GM12878 (cell line): ENCODE measurements at regions not wholly inside any gene's neighbourhood (a gene's known extent, or its start where the extent isn't known, plus 50 kb on each side); places are given as distances from the start of the nearest gene placed in this dataset.

Source experiments
- ATAC-seq: fragments of 200-7000 bp; cut with Tn5 transposase; 3 replicates; pipeline ENCODE4 v1.9.1; 2020; ENCODE audit warnings: mild to moderate bottlenecking, moderate library complexity
- BruUV-seq: library from RNA; stranded (reverse); fragments of 400-500 nt; replicated peaks from 2 replicates; lab custom pipeline; 2021; lab: Mats Ljungman, UMichigan
- CTCF ChIA-PET: fragments of 300-600 bp; sonication (Branson Sonifier 250); formaldehyde crosslinking; extraction: SDS; loops from one replicate; lab custom pipeline; 2021; ENCODE audit warnings: inconsistent platforms; lab: Yijun Ruan, JAX
- POLR2A ChIA-PET: fragments of 350-600 bp; formaldehyde crosslinking; extraction: SDS; loops from one replicate; lab custom pipeline; 2021; ENCODE audit warnings: inconsistent platforms; lab: Charles Lee
- RAD21 ChIA-PET: fragments of 300-600 bp; sonication (Branson Sonifier 250); formaldehyde crosslinking; loops from one replicate; lab custom pipeline; 2023; ENCODE audit warnings: antibody characterized with exemption; ENCODE audit not compliant: unreplicated experiment; lab: Charles Lee
- SMC1A ChIA-PET: fragments of 300-600 bp; sonication (Branson Sonifier 250); formaldehyde crosslinking; loops from one replicate; lab custom pipeline; 2023; ENCODE audit not compliant: unreplicated experiment, uncharacterized antibody; lab: Charles Lee
- DNase-seq: peaks from one replicate; pipeline ENCODE4 v3.0.0-alpha.2; 2011; ENCODE audit warnings: low read depth, low spot score
- FAIRE-seq: peaks from 3 replicates; lab custom pipeline; 2011; peaks lifted over from hg19 to GRCh38; lab: Jason Lieb, UNC
- H2AFZ ChIP-seq: 2 replicates; pipeline ENCODE4 v1.6.0; 2011; ENCODE audit warnings: low read depth, low read length, control low read depth; ENCODE audit not compliant: control insufficient read depth
- H3K27ac ChIP-seq: 2 replicates; pipeline ENCODE4 v1.5.1; 2011; ENCODE audit warnings: control low read depth; ENCODE audit not compliant: control insufficient read depth, insufficient read depth
- H3K27me3 ChIP-seq, 2 experiments: replicated peaks in 1 of 2; 2 replicates each; pipeline versions ENCODE4 v1.6.0 to v1.6.1; 2011; ENCODE audit warnings: low read length in 1 of 2; ENCODE audit not compliant: control insufficient read depth in 2 of 2, insufficient read depth in 2 of 2
- H3K36me3 ChIP-seq, 2 experiments: 2 replicates each; pipeline ENCODE4 v1.5.1; 2011; ENCODE audit warnings: low read length in 1 of 2; ENCODE audit not compliant: control insufficient read depth in 2 of 2, insufficient read depth in 2 of 2
- H3K4me1 ChIP-seq: 2 replicates; pipeline ENCODE4 v1.6.1; 2011; ENCODE audit warnings: mild to moderate bottlenecking, low read length, moderate library complexity, mixed read lengths; ENCODE audit not compliant: control insufficient read depth, insufficient read depth
- H3K4me2 ChIP-seq: 2 replicates; pipeline ENCODE4 v1.6.0; 2011; ENCODE audit warnings: control low read depth; ENCODE audit not compliant: control insufficient read depth, insufficient read depth
- H3K4me3 ChIP-seq: fragments of 200-600 bp; sonication (generic); 2 replicates; pipeline ENCODE4 v1.5.1; 2016
- H3K79me2 ChIP-seq: 2 replicates; pipeline ENCODE4 v1.6.0; 2011; ENCODE audit warnings: low read length; ENCODE audit not compliant: control insufficient read depth, insufficient read depth
- H3K9ac ChIP-seq: 2 replicates; pipeline ENCODE4 v1.8.0; 2011; ENCODE audit warnings: low read length, control low read depth, mixed read lengths; ENCODE audit not compliant: control insufficient read depth, insufficient read depth
- H3K9me3 ChIP-seq: replicated peaks from 3 replicates; pipeline ENCODE4 v1.5.1; 2011; ENCODE audit warnings: mild to moderate bottlenecking, low read length; ENCODE audit not compliant: control insufficient read depth, insufficient read depth
- H4K20me1 ChIP-seq: 2 replicates; pipeline ENCODE4 v1.6.0; 2011; ENCODE audit not compliant: control insufficient read depth, insufficient read depth
- FOXM1 ChIP-seq: IDR thresholded peaks from 2 replicates; pipeline ENCODE4 v1.6.1; 2012; ENCODE audit warnings: low read depth, mild to moderate bottlenecking, inconsistent platforms, low read length, moderate library complexity
- MAX ChIP-seq: IDR thresholded peaks from 2 replicates; pipeline ENCODE4 v1.6.1; 2012; ENCODE audit warnings: low read depth, low read length, improper control_type of control experiment
- MLLT1 ChIP-seq: fragments of 450-650 bp; IDR thresholded peaks from 2 replicates; pipeline ENCODE4 v1.6.1; 2016; ENCODE audit warnings: mild to moderate bottlenecking
- PKNOX1 ChIP-seq: fragments of 450-650 bp; IDR thresholded peaks from 2 replicates; pipeline ENCODE4 v1.6.1; 2016; ENCODE audit warnings: mild to moderate bottlenecking
- RCOR1 ChIP-seq: conservative IDR thresholded peaks from 2 replicates; pipeline ENCODE4 v1.6.1; 2012; ENCODE audit warnings: low read depth, low read length, improper control_type of control experiment
- SIN3A ChIP-seq: IDR thresholded peaks from 2 replicates; pipeline ENCODE4 v1.6.1; 2012; ENCODE audit warnings: low read depth, low read length, improper control_type of control experiment
- TCF7 ChIP-seq: IDR thresholded peaks from 2 replicates; pipeline ENCODE4 v1.6.1; 2014; ENCODE audit warnings: antibody characterized with exemption, borderline replicate concordance
- ZNF207 ChIP-seq: fragments of 450-650 bp; IDR thresholded peaks from 2 replicates; pipeline ENCODE4 v1.6.1; 2014; ENCODE audit warnings: antibody characterized with exemption, mild to moderate bottlenecking, borderline replicate concordance
- ZNF24 ChIP-seq: fragments of 450-650 bp; IDR thresholded peaks from 2 replicates; pipeline ENCODE4 v1.6.1; 2017; ENCODE audit warnings: antibody characterized with exemption, mild to moderate bottlenecking
- ZNF622 ChIP-seq: fragments of 450-650 bp; IDR thresholded peaks from 2 replicates; pipeline ENCODE4 v1.6.1; 2017; ENCODE audit warnings: mild to moderate bottlenecking, inconsistent platforms
- WGBS: methylation state at CpG from one replicate; pipeline ENCODE4 v1.1.6; 2016; ENCODE audit warnings: low lambda C conversion rate; ENCODE audit not compliant: insufficient replicate concordance, insufficient coverage; ENCODE audit errors: missing lambda C conversion rate; 5-methylcytosine and 5-hydroxymethylcytosine counted together
- in situ Hi-C: fragments of 300-500 bp; cut with MboI; formaldehyde crosslinking; loops from 9 replicates; pipeline ENCODE4 v1.14.3; 2018; ENCODE audit warnings: mixed read lengths
- intact Hi-C: fragments of 100-400 bp; cut with micrococcal nuclease; formaldehyde crosslinking; loops from one replicate; pipeline ENCODE4 v1.14.2; 2022; ENCODE audit not compliant: unreplicated experiment

GRCh38 chr7:16095171-16095950 lies 326.0 kb downstream of the CRPPA start:
- no peak for TF ChIP-seq ZNF207
- 14% methylated on average over 3 of the region's 3 CpGs for WGBS
- intact Hi-C loops (no loop called here), in situ Hi-C loops (no loop called here)
- FAIRE-seq (no peak), DNase-seq (no peak), ATAC-seq (no peak)
- no peak overlapping the region for H2AFZ ChIP-seq
- no peaks in the 10 kb centered on the region for H3K79me2 ChIP-seq
- BruUV-seq: no TSS peak
- H3K9me3 ChIP-seq: no peaks in the 10 kb centered on the region
- no peak overlapping the region for H3K27ac ChIP-seq
- H3K4me3 ChIP-seq: no peak overlapping the region
- H4K20me1 ChIP-seq: no peaks in the 10 kb centered on the region
- ChIA-PET RAD21 (no interaction called here), POLR2A (no interaction called here), CTCF (interaction anchor here (4.0 kb wide), 1 partner anchor 17 kb away, joined by 15 read pairs; no protein-coding TSS in a partner anchor), SMC1A (interaction anchor here (0.6 kb wide), 1 partner anchor 705 kb away, joined by 3 read pairs; no protein-coding TSS in a partner anchor)
- no peak overlapping the region for H3K9ac ChIP-seq
- no peaks in the 10 kb centered on the region for H3K27me3 ChIP-seq
- H3K4me2 ChIP-seq: no peak overlapping the region
- no peaks in the 10 kb centered on the region for H3K4me1 ChIP-seq
- H3K36me3 ChIP-seq: no peaks in the 10 kb centered on the region

GRCh38 chr7:16094651-16095050 lies 326.7 kb downstream of the CRPPA start:
- TF ChIP-seq MLLT1 (no peak), MAX (no peak), TCF7 (no peak), ZNF24 (no peak), PKNOX1 (no peak), SIN3A (no peak), ZNF622 (no peak), FOXM1 (no peak), RCOR1 (no peak)
- Histone ChIP-seq H3K4me2 (no peak overlapping the region), H3K79me2 (no peaks in the 10 kb centered on the region), H3K9me3 (no peaks in the 10 kb centered on the region), H2AFZ (no peak overlapping the region), H3K27ac (no peak overlapping the region), H3K9ac (no peak overlapping the region), H3K4me3 (no peak overlapping the region), H3K27me3 (no peaks in the 10 kb centered on the region), H4K20me1 (no peaks in the 10 kb centered on the region), H3K36me3 (no peaks in the 10 kb centered on the region), H3K4me1 (no peaks in the 10 kb centered on the region)
- DNase-seq (no peak), ATAC-seq (no peak), FAIRE-seq (no peak)
- in situ Hi-C loops: no loop called here
- SMC1A ChIA-PET: no interaction called here
- WGBS: 3% methylated on average over 2 of the region's 2 CpGs
- CTCF ChIA-PET: interaction anchor here (4.0 kb wide), 1 partner anchor 17 kb away, joined by 15 read pairs; no protein-coding TSS in a partner anchor
- RAD21 ChIA-PET: no interaction called here
- BruUV-seq: no TSS peak
- POLR2A ChIA-PET: no interaction called here
- intact Hi-C loops: no loop called here
